GM19397 (cell line): ENCODE measurements at regions not wholly inside any gene's neighbourhood (a gene's known extent, or its start where the extent isn't known, plus 50 kb on each side); places are given as distances from the start of the nearest gene placed in this dataset.
"Not testable (repeated sequence)": the region's sequence is repeated elsewhere in the genome, so short reads cannot be mapped to it uniquely, and the experiment has no call there.

ENCODE experiments used
- ATAC-seq: cut with Tn5 transposase; IDR thresholded peaks from one replicate; pipeline ENCODE4 v1.9.1; 2021; ENCODE audit warnings: mild to moderate bottlenecking, moderate library complexity; ENCODE audit not compliant: unreplicated experiment

- ATAC-seq, result no peak
Observed at GRCh38 chr3:76505202-76505845, 534.6 kb upstream of the ROBO2 start.

GRCh38 chr3:76509179-76509830, 530.6 kb upstream of the ROBO2 start:
- no peak for ATAC-seq

- ATAC-seq, result no peak
Observed at GRCh38 chr3:76514836-76515235, 525.1 kb upstream of the ROBO2 start.

- ATAC-seq, result no peak
Observed at GRCh38 chr3:76523337-76523736, 516.6 kb upstream of the ROBO2 start.

- no peak for ATAC-seq
Observed at GRCh38 chr3:76525726-76526125, 514.2 kb upstream of the ROBO2 start.

- ATAC-seq, result no peak
Observed at GRCh38 chr3:76527773-76528172, 512.1 kb upstream of the ROBO2 start.

- ATAC-seq, result no peak
Observed at GRCh38 chr3:76532158-76532822, 507.6 kb upstream of the ROBO2 start.

- not testable (repeated sequence) for ATAC-seq
Observed at GRCh38 chr3:76533710-76534109, 506.2 kb upstream of the ROBO2 start.

- peak; percentile 54 for ATAC-seq
Observed at GRCh38 chr3:76537857-76538256, 502.0 kb upstream of the ROBO2 start.

GRCh38 chr3:76547674-76548073, 492.2 kb upstream of the ROBO2 start:
- ATAC-seq, result no peak

GRCh38 chr3:76550522-76551201, 489.2 kb upstream of the ROBO2 start:
- ATAC-seq, result no peak

- ATAC-seq, result no peak
Observed at GRCh38 chr3:76551739-76552138, 488.2 kb upstream of the ROBO2 start.

- ATAC-seq, result no peak
Observed at GRCh38 chr3:76552653-76553052, 487.2 kb upstream of the ROBO2 start.

- ATAC-seq, result no peak
Observed at GRCh38 chr3:76554707-76555106, 485.2 kb upstream of the ROBO2 start.

- ATAC-seq, result no peak
Observed at GRCh38 chr3:76561494-76562236, 478.2 kb upstream of the ROBO2 start.

- ATAC-seq, result no peak
Observed at GRCh38 chr3:76565496-76566210, 474.2 kb upstream of the ROBO2 start.

GRCh38 chr3:76566211-76566534, 473.7 kb upstream of the ROBO2 start:
- no peak for ATAC-seq

- ATAC-seq, result no peak
Observed at GRCh38 chr3:76566904-76567303, 473.0 kb upstream of the ROBO2 start.

- ATAC-seq, result no peak
Observed at GRCh38 chr3:76570436-76571057, 469.4 kb upstream of the ROBO2 start.

- ATAC-seq, result no peak
Observed at GRCh38 chr3:76576201-76576600, 463.7 kb upstream of the ROBO2 start.
